Glutamatergic neuron (in vitro differentiated cells): ENCODE measurements at regions not wholly inside any gene's neighbourhood (a gene's known extent, or its start where the extent isn't known, plus 50 kb on each side); places are given as distances from the start of the nearest gene placed in this dataset.
"Not testable (repeated sequence)": the region's sequence is repeated elsewhere in the genome, so short reads cannot be mapped to it uniquely, and the experiment has no call there.

ENCODE experiments used
- DNase-seq: peaks from one replicate; pipeline ENCODE4 v3.0.0; 2022
- H3K27ac Mint-ChIP-seq: one replicate; pipeline ENCODE4 v1.8.0; 2020; ENCODE audit warnings: mild to moderate bottlenecking, mixed read lengths, inconsistent platforms; ENCODE audit not compliant: unreplicated experiment
- H3K27me3 Mint-ChIP-seq: one replicate; pipeline ENCODE4 v1.8.0; 2020; ENCODE audit warnings: mild to moderate bottlenecking, moderate library complexity, mixed read lengths, inconsistent platforms; ENCODE audit not compliant: unreplicated experiment
- H3K36me3 Mint-ChIP-seq: one replicate; pipeline ENCODE4 v1.8.0; 2020; ENCODE audit warnings: mild to moderate bottlenecking, mixed read lengths, inconsistent platforms; ENCODE audit not compliant: unreplicated experiment
- H3K4me1 Mint-ChIP-seq: one replicate; pipeline ENCODE4 v1.8.0; 2020; ENCODE audit warnings: mild to moderate bottlenecking, low read depth, mixed read lengths, inconsistent platforms; ENCODE audit not compliant: unreplicated experiment
- H3K4me3 Mint-ChIP-seq: one replicate; pipeline ENCODE4 v1.8.0; 2020; ENCODE audit warnings: mild to moderate bottlenecking, mixed read lengths, inconsistent platforms; ENCODE audit not compliant: unreplicated experiment
- H3K9me3 Mint-ChIP-seq: one replicate; pipeline ENCODE4 v1.8.0; 2020; ENCODE audit warnings: mild to moderate bottlenecking, moderate library complexity, mixed read lengths, inconsistent platforms; ENCODE audit not compliant: unreplicated experiment
- TF ChIP-seq, protein P1 (sequence below): fragments of 200-600 bp; sonication (generic); IDR thresholded peaks from one replicate; pipeline ENCODE4 v1.5.0; 2021; ENCODE audit not compliant: partially characterized antibody, unreplicated experiment

DNA sequence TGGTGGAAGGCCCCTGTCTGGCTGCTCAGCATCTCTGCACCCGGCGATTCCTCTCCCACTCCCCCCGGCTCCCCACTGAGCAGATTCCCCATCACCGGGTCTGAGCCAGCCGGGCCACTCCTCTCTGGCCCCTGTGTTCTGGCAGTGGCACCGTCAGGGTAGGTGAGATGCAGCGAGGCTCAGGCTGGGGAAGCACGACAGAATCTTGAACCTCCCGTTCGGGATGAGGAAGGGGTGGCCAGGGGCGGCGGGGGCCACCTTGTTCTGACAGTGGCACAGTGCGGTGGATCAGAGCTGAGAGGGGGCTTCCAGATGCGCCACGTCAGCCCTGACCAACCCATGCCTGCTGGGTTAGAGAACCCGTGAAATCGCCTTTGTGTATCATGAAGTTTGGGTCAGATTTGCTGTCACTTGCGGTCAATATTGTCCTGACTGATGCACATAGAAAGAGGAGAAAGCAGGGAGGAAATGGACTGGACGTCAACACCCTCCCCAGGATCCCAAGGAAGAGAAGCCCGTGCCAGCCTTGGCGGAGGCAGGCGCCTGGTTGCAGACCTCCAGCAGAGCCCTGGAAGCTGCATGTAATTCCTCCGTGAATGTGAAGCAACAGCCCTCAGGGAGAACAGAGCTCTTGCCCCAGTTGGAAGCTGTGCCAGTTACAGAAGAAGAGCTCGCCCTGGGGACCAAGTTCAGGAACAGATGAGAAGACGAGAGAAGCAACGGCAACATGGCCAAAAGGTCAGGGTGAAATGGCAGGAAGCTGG lies 137.1 kb upstream of the SFSWAP start:
- peaks cover 24% of the 10 kb centered on the region for H3K4me1 Mint-ChIP-seq
- H3K4me3 Mint-ChIP-seq = peak overlapping the region; percentile 52
- H3K36me3 Mint-ChIP-seq = peaks cover 11% of the 10 kb centered on the region
- TF ChIP-seq, protein P1, sequence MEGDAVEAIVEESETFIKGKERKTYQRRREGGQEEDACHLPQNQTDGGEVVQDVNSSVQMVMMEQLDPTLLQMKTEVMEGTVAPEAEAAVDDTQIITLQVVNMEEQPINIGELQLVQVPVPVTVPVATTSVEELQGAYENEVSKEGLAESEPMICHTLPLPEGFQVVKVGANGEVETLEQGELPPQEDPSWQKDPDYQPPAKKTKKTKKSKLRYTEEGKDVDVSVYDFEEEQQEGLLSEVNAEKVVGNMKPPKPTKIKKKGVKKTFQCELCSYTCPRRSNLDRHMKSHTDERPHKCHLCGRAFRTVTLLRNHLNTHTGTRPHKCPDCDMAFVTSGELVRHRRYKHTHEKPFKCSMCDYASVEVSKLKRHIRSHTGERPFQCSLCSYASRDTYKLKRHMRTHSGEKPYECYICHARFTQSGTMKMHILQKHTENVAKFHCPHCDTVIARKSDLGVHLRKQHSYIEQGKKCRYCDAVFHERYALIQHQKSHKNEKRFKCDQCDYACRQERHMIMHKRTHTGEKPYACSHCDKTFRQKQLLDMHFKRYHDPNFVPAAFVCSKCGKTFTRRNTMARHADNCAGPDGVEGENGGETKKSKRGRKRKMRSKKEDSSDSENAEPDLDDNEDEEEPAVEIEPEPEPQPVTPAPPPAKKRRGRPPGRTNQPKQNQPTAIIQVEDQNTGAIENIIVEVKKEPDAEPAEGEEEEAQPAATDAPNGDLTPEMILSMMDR = no peak
- peaks cover 18% of the 10 kb centered on the region for H3K9me3 Mint-ChIP-seq
- peak overlapping the region; percentile 52 for H3K27ac Mint-ChIP-seq
- H3K27me3 Mint-ChIP-seq = peaks cover 18% of the 10 kb centered on the region
- no peak for DNase-seq

DNA sequence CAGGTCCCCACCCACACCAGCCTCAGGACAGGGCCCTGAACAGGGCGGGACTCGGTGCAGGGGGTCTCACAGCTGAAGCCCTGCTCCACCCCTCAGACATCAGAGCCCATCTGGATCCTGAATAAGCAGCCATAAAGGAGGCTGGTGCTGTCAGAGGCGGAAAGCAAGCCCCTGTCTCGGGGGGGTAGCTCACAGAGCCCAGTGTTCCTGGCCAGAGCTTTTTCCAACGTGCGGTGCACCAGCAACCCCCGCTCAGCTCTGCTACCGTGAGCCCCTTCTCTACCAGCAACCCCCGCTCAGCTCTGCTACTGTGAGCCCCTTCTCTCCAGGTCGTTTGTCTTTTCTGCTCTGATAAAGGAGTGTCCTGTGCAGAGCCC lies 136.5 kb upstream of the SFSWAP start:
- H3K4me1 Mint-ChIP-seq = peaks cover 28% of the 10 kb centered on the region
- H3K27me3 Mint-ChIP-seq = peaks cover 22% of the 10 kb centered on the region
- H3K27ac Mint-ChIP-seq = peak overlapping the region; percentile 52
- peaks cover 11% of the 10 kb centered on the region for H3K36me3 Mint-ChIP-seq
- peak; percentile 42 for DNase-seq
- H3K4me3 Mint-ChIP-seq = peak overlapping the region; percentile 52
- TF ChIP-seq, protein P1 = no peak
- H3K9me3 Mint-ChIP-seq = peaks cover 23% of the 10 kb centered on the region

DNA sequence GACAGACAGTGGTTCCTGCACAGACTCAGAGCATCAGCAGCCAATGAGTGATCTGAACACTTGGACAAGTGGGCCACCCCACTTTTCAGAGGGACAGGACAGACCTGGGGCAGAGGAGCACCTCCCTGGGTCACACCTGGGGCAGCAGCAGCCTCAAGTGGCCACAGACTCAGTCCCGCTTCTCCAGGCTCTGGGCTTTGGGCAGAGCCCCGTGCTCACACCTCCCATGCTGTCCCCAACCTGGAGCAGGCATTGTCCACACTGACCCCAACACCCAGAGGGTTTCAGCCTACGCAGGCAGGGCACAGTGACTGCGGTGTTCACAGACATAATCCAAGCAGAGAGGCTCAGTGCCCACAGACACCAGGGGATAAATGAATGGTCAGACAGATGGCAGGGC lies 135.5 kb upstream of the SFSWAP start:
- TF ChIP-seq, protein P1 = no peak
- peaks cover 23% of the 10 kb centered on the region for H3K27me3 Mint-ChIP-seq
- no peak overlapping the region for H3K4me3 Mint-ChIP-seq
- peaks cover 11% of the 10 kb centered on the region for H3K36me3 Mint-ChIP-seq
- DNase-seq = no peak
- H3K27ac Mint-ChIP-seq = peak overlapping the region; percentile 52
- H3K4me1 Mint-ChIP-seq = peaks cover 30% of the 10 kb centered on the region
- H3K9me3 Mint-ChIP-seq = peaks cover 23% of the 10 kb centered on the region

DNA sequence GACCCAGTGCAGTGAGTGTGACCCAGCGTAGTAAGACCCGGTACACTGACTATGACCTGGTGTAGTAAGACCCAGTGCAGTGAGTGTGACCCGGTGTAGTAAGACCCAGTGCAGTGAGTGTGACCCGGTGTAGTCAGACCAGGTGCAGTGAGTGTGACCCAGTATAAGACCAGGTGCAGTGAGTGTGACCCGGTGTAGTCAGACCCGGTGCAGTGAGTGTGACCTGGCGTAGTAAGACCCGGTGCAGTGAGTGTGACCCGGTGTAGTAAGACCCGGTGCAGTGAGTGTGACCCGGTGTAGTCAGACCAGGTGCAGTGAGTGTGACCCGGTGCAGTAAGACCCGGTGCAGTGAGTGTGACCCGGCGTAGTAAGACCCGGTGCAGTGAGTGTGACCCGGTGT lies 134.2 kb upstream of the SFSWAP start:
- H3K36me3 Mint-ChIP-seq = peaks cover 11% of the 10 kb centered on the region
- peaks cover 24% of the 10 kb centered on the region for H3K9me3 Mint-ChIP-seq
- not testable (repeated sequence) for H3K4me3 Mint-ChIP-seq, H3K27ac Mint-ChIP-seq
- peaks cover 30% of the 10 kb centered on the region for H3K4me1 Mint-ChIP-seq
- peak; percentile 8 for DNase-seq
- peaks cover 20% of the 10 kb centered on the region for H3K27me3 Mint-ChIP-seq

DNA sequence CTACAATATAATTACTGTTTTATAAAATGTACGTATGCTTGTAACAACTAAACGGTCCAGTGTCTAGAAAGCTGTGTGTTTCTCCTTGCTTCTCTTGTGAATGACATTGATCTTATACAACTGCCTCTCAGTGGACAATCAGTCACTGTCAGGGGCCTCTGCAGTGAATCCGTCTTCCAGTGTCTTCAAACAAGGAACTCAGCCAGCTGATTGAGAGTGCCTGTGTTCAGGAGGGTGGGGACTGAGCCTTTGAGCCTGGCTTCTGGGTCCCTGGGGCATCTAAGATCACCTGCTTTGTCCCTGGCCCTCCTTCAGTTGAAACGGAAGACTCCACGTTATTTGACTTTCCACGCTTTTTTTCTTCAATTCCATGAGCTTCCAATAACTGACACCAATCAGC lies 133.1 kb upstream of the SFSWAP start:
- Mint-ChIP-seq H3K27me3 (peaks cover 20% of the 10 kb centered on the region), H3K4me1 (peaks cover 31% of the 10 kb centered on the region), H3K4me3 (peak overlapping the region; percentile 47), H3K36me3 (peaks cover 11% of the 10 kb centered on the region), H3K9me3 (peaks cover 24% of the 10 kb centered on the region), H3K27ac (no peak overlapping the region)
- TF ChIP-seq, protein P1 = no peak
- peak; percentile 9 for DNase-seq
